ENCODE measurements at regions not wholly inside any gene's neighbourhood (a gene's known extent, or its start where the extent isn't known, plus 50 kb on each side); places are given as distances from the start of the nearest gene placed in this dataset.

DNA sequence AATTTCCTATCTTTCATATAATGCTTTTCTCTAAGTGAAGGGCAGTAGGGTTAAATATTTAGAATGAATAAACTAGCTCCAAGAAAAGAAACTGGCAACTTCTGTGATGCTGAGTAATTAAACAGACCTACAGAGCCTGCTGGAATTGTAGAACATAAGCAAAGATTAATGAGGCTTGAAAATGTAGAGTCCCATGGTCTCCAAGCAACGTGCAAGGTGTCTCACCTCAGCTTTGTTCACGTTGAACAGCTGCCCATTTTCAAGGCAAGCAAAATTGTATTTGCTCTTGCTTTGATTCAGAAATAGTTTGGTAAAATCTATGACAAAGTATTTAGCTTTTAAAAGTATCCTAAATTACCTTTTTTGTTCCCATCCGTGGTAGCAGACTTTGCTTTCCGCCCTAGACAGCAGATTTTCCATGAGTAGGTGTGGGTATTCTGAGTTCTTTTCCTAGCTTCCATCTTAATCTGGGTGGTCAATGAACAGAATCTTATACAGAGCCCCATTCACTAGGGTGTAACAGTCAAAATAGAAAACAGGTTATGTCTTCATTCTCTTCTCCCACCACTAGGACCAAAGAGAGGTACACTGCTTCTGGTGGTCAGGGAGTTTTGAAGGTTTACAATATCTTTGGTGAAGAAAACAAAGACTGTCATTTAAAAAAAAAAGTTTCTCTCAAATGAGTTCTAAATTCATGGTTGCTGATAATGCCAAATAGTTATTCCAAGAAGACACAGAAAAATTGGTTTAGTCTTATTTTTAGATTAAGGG, 52.1 kb upstream of the TYRP1 start:
- CTCF ChIA-PET, result interaction anchor here (0.7 to 2.7 kb wide), 4 partner anchors 17 to 312 kb away, joined by 3 to 24 read pairs (median 4); no protein-coding TSS in a partner anchor
- ATAC-seq, result 0 out of 6 replicates have a peak, but pooled peaks have one; percentile 42 to 62
- Histone ChIP-seq H3K27ac (no peak overlapping the region), H3K4me1 (no peaks in the 10 kb centered on the region), H3K4me2 (no peak overlapping the region), H3K4me3 (no peak overlapping the region), H3K9me3 (no peaks in the 10 kb centered on the region)
- no peak for FAIRE-seq
- POLR2A ChIA-PET, result no interaction called here
- TF ChIP-seq RFX5 (IDR thresholded peaks at IDR 0.05) (no peak), ESRRA (IDR thresholded peaks at IDR 0.05; ENCODE audit: borderline replicate concordance, low read length) (no peak), ZNF302 (CRISPR knock-in tag; IDR thresholded peaks at IDR 0.05) (no peak), CBX2 (IDR thresholded peaks at IDR 0.05; ENCODE audit: borderline replicate concordance, low read depth) (no peak), BHLHE40 (IDR thresholded peaks at IDR 0.05; ENCODE audit: low read depth, low read length) (no peak), FOSL2 (IDR thresholded peaks at IDR 0.05) (no peak), FOSL2 (CRISPR knock-in tag; IDR thresholded peaks at IDR 0.05) (no peak), CHD4 (IDR thresholded peaks at IDR 0.05; ENCODE audit: borderline replicate concordance) (no peak), HOXA7 (CRISPR knock-in tag; IDR thresholded peaks at IDR 0.05) (no peak), RCOR1 (IDR thresholded peaks at IDR 0.05; ENCODE audit: low read depth, low read length) (no peak), ZSCAN20 (CRISPR knock-in tag; IDR thresholded peaks at IDR 0.05) (no peak), FOSB (CRISPR knock-in tag; IDR thresholded peaks at IDR 0.05) (no peak)
- TF ChIP-seq, protein P1, sequence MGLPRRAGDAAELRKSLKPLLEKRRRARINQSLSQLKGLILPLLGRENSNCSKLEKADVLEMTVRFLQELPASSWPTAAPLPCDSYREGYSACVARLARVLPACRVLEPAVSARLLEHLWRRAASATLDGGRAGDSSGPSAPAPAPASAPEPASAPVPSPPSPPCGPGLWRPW (IDR thresholded peaks at IDR 0.05), result no peak
- no peak for DNase-seq (ENCODE audit: low read depth in 1 of 2, low spot score in 1 of 2)
- under 1% methylated on average over 4 of the region's 4 CpGs for WGBS (ENCODE audit: missing lambda C conversion rate)

Small RNAs in the stretch of these regions (small RNA-seq; reads per million reads assigned to genes)
- gene AL161788.1 (0 reads per million in 6 experiments), gene AL162413.1 (0 reads per million in 6 experiments), gene AL592227.1 (0 reads per million in 6 experiments), gene RNU2-47P (0 to 0.43 (median 0) reads per million in 6 experiments)

Measured in A549 (cell line).